Activated CD8-positive, alpha-beta memory T cell treated with anti-CD3 and anti-CD28 coated beads, Interleukin-2, amount 50 U/mL, for 1 hour (primary cell): ENCODE measurements at regions not wholly inside any gene's neighbourhood (a gene's known extent, or its start where the extent isn't known, plus 50 kb on each side); places are given as distances from the start of the nearest gene placed in this dataset.

Experiments used
- DNase-seq: peaks from one replicate; pipeline ENCODE4 v3.0.0-alpha.2; 2020; ENCODE audit errors: extremely low read depth

DNA sequence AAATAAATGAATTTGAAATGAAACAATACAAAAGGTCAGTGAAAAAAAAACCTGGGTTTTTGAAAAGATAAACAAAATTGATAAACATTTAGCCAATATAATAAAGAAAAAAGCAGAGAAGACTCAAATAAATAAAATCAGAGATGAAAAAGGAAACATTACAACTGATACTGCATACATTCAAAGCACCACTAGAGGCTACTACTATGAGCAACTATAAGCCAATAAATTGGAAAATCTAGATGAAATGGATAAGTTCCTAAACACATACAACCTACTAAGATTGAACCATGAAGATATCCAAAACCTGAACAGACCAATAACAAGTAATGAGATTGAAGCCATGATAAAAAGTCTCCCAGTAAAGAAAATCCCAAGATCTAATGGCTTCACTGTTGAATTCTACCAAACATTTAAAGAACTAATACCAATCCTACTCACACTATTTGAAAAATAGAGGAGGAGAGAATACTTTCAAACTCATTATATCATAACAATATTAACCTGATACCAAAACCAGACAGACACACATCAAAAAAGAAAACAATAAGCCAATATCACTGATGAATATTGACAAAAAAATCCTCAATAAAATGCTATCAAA, 80.8 kb upstream of the CERS6 start:
- DNase-seq = no peak

DNA sequence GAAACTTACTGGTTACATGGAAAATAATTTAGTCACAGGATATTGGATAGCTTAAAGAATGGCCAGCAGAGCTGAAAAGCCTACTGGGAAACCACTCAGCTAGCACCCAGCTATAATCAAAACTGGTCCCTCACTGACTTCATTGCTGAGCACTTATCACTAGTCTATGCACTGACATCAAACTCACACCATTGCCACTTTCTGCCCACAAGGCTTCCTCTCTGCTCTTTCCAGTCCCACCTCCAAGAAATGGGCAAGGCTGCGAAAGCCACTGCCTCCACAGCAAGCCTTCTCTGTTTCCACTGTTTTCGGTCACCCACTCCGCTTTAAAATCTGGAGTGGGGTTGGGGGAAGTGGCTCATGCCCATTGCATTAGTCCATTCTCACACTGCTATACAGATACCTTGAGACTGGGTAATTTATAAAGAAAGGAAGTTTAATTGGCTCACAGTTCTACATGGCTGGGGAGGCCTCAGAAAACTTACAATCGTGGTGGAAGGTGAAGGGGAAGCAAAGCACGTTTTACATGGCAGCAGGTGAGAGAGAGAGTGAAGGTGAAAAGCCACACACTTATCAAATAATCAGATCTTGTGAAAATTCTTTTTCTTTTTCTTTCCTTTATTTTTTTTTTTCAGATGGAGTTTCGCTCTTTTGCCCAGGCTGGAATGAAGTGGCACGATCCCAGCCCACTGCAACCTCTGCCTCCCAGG, 77.0 kb upstream of the CERS6 start:
- DNase-seq = no peak

DNA sequence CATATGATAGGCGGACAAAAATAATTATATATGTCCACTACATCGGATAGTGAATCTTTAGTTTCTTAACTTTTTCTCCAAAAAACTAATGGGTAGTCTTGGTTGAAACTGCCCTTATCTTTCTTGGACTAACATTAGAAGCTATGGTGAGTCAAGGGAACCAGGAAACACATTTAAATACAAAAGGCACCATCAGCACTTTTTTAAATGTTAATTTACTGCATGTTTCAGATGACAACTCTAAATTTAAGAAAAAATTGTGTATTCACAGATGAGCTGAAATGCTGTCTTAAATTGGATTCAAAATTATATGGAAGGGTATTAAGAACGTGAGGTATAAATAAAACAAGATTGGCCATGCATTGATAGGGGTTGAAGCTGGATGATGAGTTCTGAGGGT, 75.6 kb upstream of the CERS6 start:
- DNase-seq = no peak

DNA sequence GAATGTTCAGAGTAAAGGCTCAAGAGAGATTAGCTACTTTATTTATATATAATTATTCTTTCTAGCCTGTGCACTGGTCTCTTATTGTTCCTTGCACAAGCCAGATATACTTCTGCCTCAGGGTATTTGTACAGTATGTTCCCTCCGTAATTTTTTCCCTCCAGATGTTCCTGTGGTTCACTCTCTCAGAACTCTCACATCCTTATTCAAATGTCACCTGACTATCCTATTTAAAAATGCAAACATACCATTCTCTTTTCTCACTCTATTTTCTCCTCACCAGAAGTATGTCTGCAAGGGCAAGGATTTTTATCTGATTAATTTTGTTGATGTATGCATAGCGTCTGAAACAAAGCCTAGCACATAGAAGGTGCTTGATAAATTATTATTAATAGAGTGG, 64.0 kb upstream of the CERS6 start:
- DNase-seq = no peak

DNA sequence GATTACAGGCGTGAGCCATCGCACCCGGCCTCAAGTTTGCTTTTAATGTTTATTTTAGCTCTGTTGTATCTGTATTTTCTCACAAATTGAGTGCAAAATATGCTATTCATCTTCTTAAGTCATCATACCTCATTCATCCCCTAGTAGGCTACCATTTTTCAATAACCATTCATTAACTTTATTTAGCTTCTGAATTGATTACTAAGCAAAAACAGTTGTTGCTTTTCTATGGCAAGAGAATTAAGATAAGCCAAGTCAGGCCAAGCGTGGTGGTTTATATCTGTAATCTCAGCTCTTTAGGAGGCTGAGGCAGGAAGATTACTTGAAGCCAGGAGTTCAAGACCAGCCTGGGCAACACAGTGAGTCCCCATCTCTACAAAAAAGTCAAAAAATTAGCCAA, 63.3 kb upstream of the CERS6 start:
- no peak for DNase-seq

DNA sequence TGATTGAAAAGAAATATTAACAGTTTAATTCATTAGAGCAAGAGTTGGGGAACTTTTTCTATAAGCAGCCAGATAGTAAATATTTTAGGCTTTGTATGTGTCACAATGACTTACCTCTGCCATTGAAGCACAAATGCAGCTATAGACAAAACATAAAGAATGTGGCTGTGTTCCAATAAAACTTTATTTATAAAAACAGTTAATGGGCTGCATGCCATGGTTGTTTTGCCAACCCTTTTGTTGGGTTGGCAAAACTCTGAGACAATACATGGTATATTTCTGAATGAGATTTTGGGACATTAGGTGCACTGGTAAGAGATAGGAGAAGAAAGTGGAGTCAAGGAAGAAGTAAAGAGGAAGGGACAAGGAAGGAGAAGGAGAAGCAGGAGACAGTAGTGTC, 61.8 kb upstream of the CERS6 start:
- DNase-seq = no peak

DNA sequence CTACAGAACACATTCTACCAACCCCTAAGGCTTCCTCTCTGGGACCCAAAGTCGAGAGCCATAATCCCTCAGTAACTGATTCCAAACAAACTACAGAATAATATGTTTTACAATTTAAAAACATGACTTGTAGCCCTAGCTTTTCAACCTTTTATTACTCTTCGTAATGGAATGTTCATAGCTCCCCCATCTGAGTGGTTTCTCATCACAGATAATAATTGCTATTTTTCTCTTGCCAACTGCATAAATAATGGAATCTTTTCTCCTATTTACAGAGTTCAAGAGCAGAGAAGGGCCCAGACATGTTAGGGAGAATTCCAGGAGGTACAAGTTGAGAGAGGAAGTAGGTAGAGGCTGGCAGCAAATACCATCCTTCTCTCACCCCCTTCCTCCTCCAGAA, 59.9 kb upstream of the CERS6 start:
- no peak for DNase-seq

DNA sequence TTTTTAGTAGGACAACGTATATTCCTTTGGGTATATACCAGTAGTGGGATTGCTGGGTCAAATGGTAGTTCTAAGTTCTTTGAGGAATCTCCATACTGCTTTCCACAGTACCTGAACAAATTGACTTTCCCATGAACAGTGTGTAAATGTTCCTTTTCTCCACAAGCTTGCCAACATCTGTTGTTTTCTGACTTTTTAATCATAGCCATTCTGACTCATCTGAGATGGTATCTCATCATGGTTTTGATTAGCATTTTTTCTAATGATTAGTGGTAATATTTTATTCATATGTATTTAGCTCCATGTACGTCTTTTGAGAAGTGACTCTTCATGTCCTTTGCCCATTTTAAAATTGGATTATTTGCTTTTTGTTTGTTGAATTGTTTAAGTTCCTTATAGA, 58.4 kb upstream of the CERS6 start:
- no peak for DNase-seq

DNA sequence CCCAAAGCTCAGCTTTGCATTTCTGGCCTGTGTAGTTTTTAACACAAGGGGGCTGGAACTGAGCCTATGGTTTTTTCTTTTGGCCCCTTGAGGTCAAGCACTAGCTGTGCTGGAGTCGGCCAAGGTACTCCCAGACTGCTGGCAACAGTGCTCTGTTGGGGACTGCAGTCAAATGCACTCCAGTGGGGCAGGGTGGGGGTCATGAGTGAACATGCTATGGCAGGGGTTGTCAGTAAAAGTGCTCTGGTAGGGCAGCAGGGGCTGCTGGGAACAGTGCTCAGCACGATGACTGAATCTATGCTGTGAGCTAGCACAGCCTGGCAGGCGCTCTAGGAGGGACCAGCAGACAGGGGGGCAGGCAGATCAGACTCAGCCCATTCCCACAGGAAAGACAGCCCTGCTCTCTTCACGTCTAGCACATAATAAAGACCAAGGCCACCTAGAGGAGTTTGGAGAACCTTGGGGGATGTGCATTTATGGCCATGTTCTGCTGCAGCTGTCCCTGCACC, 55.0 kb upstream of the CERS6 start:
- no peak for DNase-seq

DNA sequence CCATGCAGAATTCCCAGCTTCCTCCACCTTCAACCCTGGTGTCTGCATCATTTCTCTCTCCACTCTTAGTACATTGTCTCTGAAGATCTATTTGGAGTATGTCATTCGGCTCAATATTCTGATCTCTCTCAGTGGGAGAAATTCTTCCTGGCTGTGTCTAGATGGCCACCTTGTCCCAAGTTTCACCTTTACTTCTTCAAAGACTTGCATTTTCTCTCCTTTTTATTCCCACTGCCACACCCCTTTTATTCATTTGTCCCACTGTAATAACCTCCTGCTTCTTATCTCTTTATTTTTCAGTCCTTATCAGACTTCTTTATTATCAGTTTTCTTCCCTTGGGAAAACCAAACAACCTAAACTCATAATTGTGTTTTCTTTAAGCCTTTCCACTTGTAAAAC, 54.3 kb upstream of the CERS6 start:
- DNase-seq = no peak

DNA sequence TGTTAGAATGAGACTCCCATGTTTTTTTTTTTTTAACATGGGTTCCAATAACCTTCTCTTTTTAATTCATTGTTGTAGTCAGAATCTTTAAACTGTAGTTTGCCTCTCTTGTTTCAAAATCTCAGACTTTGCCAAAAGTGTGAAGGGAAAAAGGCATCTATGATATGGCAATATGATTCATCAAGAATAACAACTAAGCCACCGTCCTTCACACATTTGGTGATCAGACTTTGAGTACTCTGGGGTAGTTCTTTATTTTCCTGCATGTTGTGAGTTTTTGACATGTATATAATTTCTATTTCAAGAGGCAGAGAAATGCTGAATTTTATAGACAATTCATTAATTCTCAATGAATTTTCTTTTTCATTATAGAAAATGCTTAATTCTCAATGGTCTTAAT, 53.5 kb upstream of the CERS6 start:
- DNase-seq = no peak

DNA sequence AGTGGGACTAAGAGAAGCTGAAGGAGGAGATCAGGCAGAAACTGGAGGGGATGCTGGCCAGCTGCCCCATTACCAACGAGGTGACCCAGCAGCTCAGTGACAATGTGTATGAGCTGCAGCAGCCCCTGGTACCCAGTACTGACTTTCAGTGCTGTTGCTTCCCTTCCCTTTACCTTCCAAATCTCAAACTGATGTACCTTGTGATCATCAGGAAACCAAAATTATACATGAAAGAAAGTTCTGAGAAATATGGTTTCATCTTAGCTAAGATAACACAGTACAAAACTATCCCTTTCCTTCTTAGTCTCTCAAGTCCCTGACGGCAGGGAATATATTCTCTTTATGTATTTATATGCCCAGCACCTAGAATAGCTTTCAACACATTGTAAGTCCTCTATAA, 52.3 kb upstream of the CERS6 start:
- DNase-seq = no peak

DNA sequence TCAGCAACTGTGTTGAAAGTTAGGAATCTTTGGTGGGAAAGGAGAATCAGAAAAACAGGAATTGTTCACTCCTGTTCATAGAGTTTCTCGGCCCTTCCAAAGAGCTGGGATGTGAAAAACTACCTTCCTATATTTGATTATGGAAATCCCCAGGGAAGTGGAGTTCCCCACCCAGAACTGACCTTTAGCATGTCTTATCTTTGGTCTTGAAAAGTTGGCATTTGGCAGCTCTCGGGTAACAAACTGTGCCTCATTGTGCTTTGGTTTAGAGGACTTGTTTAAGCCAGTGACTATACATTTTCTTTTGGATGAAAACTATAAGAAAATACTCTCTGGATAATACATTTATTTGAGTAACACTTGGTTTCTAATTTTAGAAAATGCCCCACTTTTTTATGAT, 51.3 kb upstream of the CERS6 start:
- no peak for DNase-seq
